Caco-2 (cell line): ENCODE measurements at regions not wholly inside any gene's neighbourhood (a gene's known extent, or its start where the extent isn't known, plus 50 kb on each side); places are given as distances from the start of the nearest gene placed in this dataset.

Experiments used
- BruUV-seq: library from RNA; stranded (reverse); fragments of 400-500 nt; replicated peaks from 2 replicates; lab custom pipeline; 2021; lab: Mats Ljungman, UMichigan
- CTCF ChIA-PET: fragments of 300-600 bp; sonication (Branson Sonifier 250); formaldehyde crosslinking; loops from one replicate; lab custom pipeline; 2022; ENCODE audit warnings: antibody characterized with exemption; lab: Charles Lee
- POLR2A ChIA-PET: fragments of 300-600 bp; sonication (Branson Sonifier 250); formaldehyde crosslinking; loops from one replicate; lab custom pipeline; 2022; ENCODE audit warnings: antibody characterized with exemption; lab: Charles Lee
- DNase-seq, 2 experiments: peaks; one replicate each; pipeline versions ENCODE4 v3.0.0 to v3.0.0-alpha.2; 2020 to 2022
- H3K27me3 ChIP-seq: replicated peaks from 2 replicates; pipeline ENCODE4 v1.6.0; 2011; ENCODE audit warnings: low read length; ENCODE audit not compliant: control insufficient read depth, insufficient read depth
- H3K36me3 ChIP-seq: 2 replicates; pipeline ENCODE4 v1.5.1; 2011; ENCODE audit warnings: low read length; ENCODE audit not compliant: control insufficient read depth, insufficient read depth
- H3K4me1 ChIP-seq: fragments of 250-450 bp; sonication (Bioruptor Pico); 2 replicates; pipeline ENCODE4 v1.5.1; 2020; ENCODE audit warnings: mild to moderate bottlenecking
- H3K4me3 ChIP-seq: 2 replicates; pipeline ENCODE4 v1.5.1; 2011; ENCODE audit warnings: low read depth, mild to moderate bottlenecking, control low read depth, low read length
- H3K9me3 ChIP-seq: fragments of 250-450 bp; sonication (Bioruptor Pico); 2 replicates; pipeline ENCODE4 v1.5.1; 2020; ENCODE audit warnings: mild to moderate bottlenecking, moderate library complexity
- H3K27ac Mint-ChIP-seq: one replicate; pipeline ENCODE4 v1.8.0; 2022; ENCODE audit warnings: mixed read lengths; ENCODE audit not compliant: unreplicated experiment
- H3K27me3 Mint-ChIP-seq: one replicate; pipeline ENCODE4 v1.8.0; 2022; ENCODE audit warnings: mixed read lengths; ENCODE audit not compliant: insufficient read depth, unreplicated experiment
- H3K36me3 Mint-ChIP-seq: one replicate; pipeline ENCODE4 v1.8.0; 2022; ENCODE audit warnings: mild to moderate bottlenecking, mixed read lengths; ENCODE audit not compliant: insufficient read depth, unreplicated experiment
- H3K4me1 Mint-ChIP-seq: one replicate; pipeline ENCODE4 v1.8.0; 2022; ENCODE audit warnings: low read depth, mixed read lengths; ENCODE audit not compliant: unreplicated experiment
- H3K4me3 Mint-ChIP-seq: one replicate; pipeline ENCODE4 v1.8.0; 2022; ENCODE audit warnings: mild to moderate bottlenecking, moderate library complexity, mixed read lengths; ENCODE audit not compliant: unreplicated experiment
- H3K9me3 Mint-ChIP-seq: one replicate; pipeline ENCODE4 v1.8.0; 2022; ENCODE audit warnings: mixed read lengths; ENCODE audit not compliant: unreplicated experiment
- CTCF ChIP-seq, 2 experiments: fragments of 200-600 bp in 1 of 2; IDR thresholded peaks; 1 replicate in 1 of 2; 2 replicates in 1 of 2; pipeline versions ENCODE4 v1.5.1 to v1.8.0; 2011 to 2022; ENCODE audit warnings: antibody characterized with exemption in 1 of 2, control low read depth in 1 of 2, inconsistent platforms in 1 of 2, low read depth in 1 of 2, low read length in 1 of 2, mild to moderate bottlenecking in 1 of 2, moderate library complexity in 1 of 2; ENCODE audit not compliant: insufficient read depth in 1 of 2, severe bottlenecking in 1 of 2, unreplicated experiment in 1 of 2
- intact Hi-C: fragments of 100-400 bp; cut with micrococcal nuclease; formaldehyde crosslinking; loops from one replicate; pipeline ENCODE4 v1.10.0; 2022; ENCODE audit not compliant: unreplicated experiment

GRCh38 chr10:20616056-20616671 lies 280.9 kb downstream of the NEBL start:
- CTCF ChIA-PET = no interaction called here

GRCh38 chr10:20615395-20615794 lies 281.7 kb downstream of the NEBL start:
- Histone ChIP-seq H3K4me1 (no peaks in the 10 kb centered on the region), H3K27me3 (no peaks in the 10 kb centered on the region; the same call in 1 of the 2 replicates), H3K9me3 (no peaks in the 10 kb centered on the region), H3K4me3 (no peak overlapping the region), H3K36me3 (no peaks in the 10 kb centered on the region)
- ChIA-PET POLR2A (no interaction called here), CTCF (no interaction called here)
- H3K9me3 Mint-ChIP-seq = no peaks in the 10 kb centered on the region
- intact Hi-C loops = no loop called here
- no TSS peak for BruUV-seq
- H3K27me3 Mint-ChIP-seq = peaks cover 16% of the 10 kb centered on the region
- H3K27ac Mint-ChIP-seq = no peak overlapping the region
- TF ChIP-seq CTCF (IDR thresholded peaks at IDR 0.05; ENCODE audit: insufficient read depth in 1 of 2, low read depth in 1 of 2, low read length in 1 of 2, severe bottlenecking in 1 of 2, unreplicated experiment in 1 of 2) = no peak
- no peak for DNase-seq
- H3K4me3 Mint-ChIP-seq = no peak overlapping the region
- H3K4me1 Mint-ChIP-seq = peaks cover 7% of the 10 kb centered on the region
- no peaks in the 10 kb centered on the region for H3K36me3 Mint-ChIP-seq

More at GRCh38 chr10:20616056-20616671, 280.9 kb downstream of the NEBL start:
- DNase-seq = no peak
- no peak overlapping the region for H3K27ac Mint-ChIP-seq
- no peak overlapping the region for H3K4me3 Mint-ChIP-seq
- no peaks in the 10 kb centered on the region for H3K36me3 Mint-ChIP-seq
- Histone ChIP-seq H3K4me3 (no peak overlapping the region), H3K4me1 (no peaks in the 10 kb centered on the region), H3K36me3 (no peaks in the 10 kb centered on the region), H3K27me3 (no peaks in the 10 kb centered on the region; the same call in 1 of the 2 replicates), H3K9me3 (no peaks in the 10 kb centered on the region)
- H3K4me1 Mint-ChIP-seq = peaks cover 7% of the 10 kb centered on the region
- no peaks in the 10 kb centered on the region for H3K9me3 Mint-ChIP-seq
- BruUV-seq = no TSS peak
- intact Hi-C loops = no loop called here
- POLR2A ChIA-PET = no interaction called here
- peaks cover 13% of the 10 kb centered on the region for H3K27me3 Mint-ChIP-seq
- no peak for TF ChIP-seq CTCF (IDR thresholded peaks at IDR 0.05; ENCODE audit: insufficient read depth in 1 of 2, low read depth in 1 of 2, low read length in 1 of 2, severe bottlenecking in 1 of 2, unreplicated experiment in 1 of 2)

- no peak overlapping the region for H3K27ac Mint-ChIP-seq
These were observed 282.2 kb downstream of the NEBL start for GRCh38 chr10:20614911-20615310.

More at GRCh38 chr10:20614911-20615310, 282.2 kb downstream of the NEBL start:
- CTCF ChIA-PET = no interaction called here
- Mint-ChIP-seq H3K4me3 (no peak overlapping the region), H3K36me3 (no peaks in the 10 kb centered on the region), H3K27me3 (peaks cover 17% of the 10 kb centered on the region), H3K9me3 (no peaks in the 10 kb centered on the region), H3K4me1 (peaks cover 7% of the 10 kb centered on the region)
- no TSS peak for BruUV-seq
- H3K4me1 ChIP-seq = no peaks in the 10 kb centered on the region
- H3K36me3 ChIP-seq = no peaks in the 10 kb centered on the region
- H3K9me3 ChIP-seq = no peaks in the 10 kb centered on the region
- intact Hi-C loops = no loop called here
- H3K27me3 ChIP-seq = no peaks in the 10 kb centered on the region; the same call in 1 of the 2 replicates
- TF ChIP-seq CTCF (IDR thresholded peaks at IDR 0.05; ENCODE audit: insufficient read depth in 1 of 2, low read depth in 1 of 2, low read length in 1 of 2, severe bottlenecking in 1 of 2, unreplicated experiment in 1 of 2) = no peak
- POLR2A ChIA-PET = no interaction called here
- no peak overlapping the region for H3K4me3 ChIP-seq
- no peak for DNase-seq
